Smooth muscle cell (in vitro differentiated cells): ENCODE measurements at regions not wholly inside any gene's neighbourhood (a gene's known extent, or its start where the extent isn't known, plus 50 kb on each side); places are given as distances from the start of the nearest gene placed in this dataset.

ENCODE experiments used
- DNase-seq: peaks from one replicate; lab custom pipeline; 2025; ENCODE audit not compliant: unreplicated experiment; lab: John Stamatoyannopoulos, UW
- H2AFZ ChIP-seq: fragments of 200-600 bp; sonication (generic); 2 replicates; pipeline ENCODE4 v1.6.0; 2016; ENCODE audit warnings: antibody characterized with exemption, low read depth, mild to moderate bottlenecking
- H3F3A ChIP-seq: fragments of 200-600 bp; sonication (generic); 2 replicates; pipeline ENCODE4 v1.6.0; 2017; ENCODE audit warnings: antibody characterized with exemption, low read depth
- H3K27ac ChIP-seq: fragments of 200-600 bp; sonication (generic); 2 replicates; pipeline ENCODE4 v1.5.1; 2016; ENCODE audit warnings: low read depth, mild to moderate bottlenecking
- H3K27me3 ChIP-seq: fragments of 200-600 bp; sonication (generic); 2 replicates; pipeline ENCODE4 v1.6.1; 2016; ENCODE audit warnings: low read depth, mild to moderate bottlenecking
- H3K36me3 ChIP-seq: fragments of 200-600 bp; sonication (generic); 2 replicates; pipeline ENCODE4 v1.5.1; 2016; ENCODE audit warnings: low read depth
- H3K4me1 ChIP-seq: fragments of 200-600 bp; sonication (generic); 2 replicates; pipeline ENCODE4 v1.5.1; 2016; ENCODE audit warnings: low read depth
- H3K4me2 ChIP-seq: fragments of 200-600 bp; sonication (generic); 2 replicates; pipeline ENCODE4 v1.6.0; 2016; ENCODE audit warnings: mild to moderate bottlenecking
- H3K4me3 ChIP-seq: fragments of 200-600 bp; sonication (generic); 2 replicates; pipeline ENCODE4 v1.5.1; 2016; ENCODE audit warnings: mild to moderate bottlenecking
- H3K79me2 ChIP-seq: fragments of 200-600 bp; sonication (generic); 2 replicates; pipeline ENCODE4 v1.6.0; 2016; ENCODE audit warnings: low read depth, mild to moderate bottlenecking
- H3K9ac ChIP-seq: fragments of 200-600 bp; sonication (generic); 2 replicates; pipeline ENCODE4 v1.6.0; 2016; ENCODE audit warnings: low read depth
- H3K9me3 ChIP-seq: fragments of 200-600 bp; sonication (generic); replicated peaks from 2 replicates; pipeline ENCODE4 v1.5.1; 2016; ENCODE audit warnings: low read depth
- H4K20me1 ChIP-seq: fragments of 200-600 bp; sonication (generic); 2 replicates; pipeline ENCODE4 v1.6.0; 2016; ENCODE audit warnings: low read depth
- WGBS: methylation state at CpG from one replicate; pipeline ENCODE4 v1.1.7; 2016; ENCODE audit warnings: low lambda C conversion rate; 5-methylcytosine and 5-hydroxymethylcytosine counted together
- TF ChIP-seq, protein P1 (sequence below): fragments of 200-600 bp; sonication (generic); IDR thresholded peaks from 2 replicates; pipeline ENCODE4 v1.5.1; 2017; ENCODE audit warnings: borderline replicate concordance, mild to moderate bottlenecking, antibody characterized with exemption; ENCODE audit not compliant: insufficient read depth, poor library complexity, severe bottlenecking

DNA sequence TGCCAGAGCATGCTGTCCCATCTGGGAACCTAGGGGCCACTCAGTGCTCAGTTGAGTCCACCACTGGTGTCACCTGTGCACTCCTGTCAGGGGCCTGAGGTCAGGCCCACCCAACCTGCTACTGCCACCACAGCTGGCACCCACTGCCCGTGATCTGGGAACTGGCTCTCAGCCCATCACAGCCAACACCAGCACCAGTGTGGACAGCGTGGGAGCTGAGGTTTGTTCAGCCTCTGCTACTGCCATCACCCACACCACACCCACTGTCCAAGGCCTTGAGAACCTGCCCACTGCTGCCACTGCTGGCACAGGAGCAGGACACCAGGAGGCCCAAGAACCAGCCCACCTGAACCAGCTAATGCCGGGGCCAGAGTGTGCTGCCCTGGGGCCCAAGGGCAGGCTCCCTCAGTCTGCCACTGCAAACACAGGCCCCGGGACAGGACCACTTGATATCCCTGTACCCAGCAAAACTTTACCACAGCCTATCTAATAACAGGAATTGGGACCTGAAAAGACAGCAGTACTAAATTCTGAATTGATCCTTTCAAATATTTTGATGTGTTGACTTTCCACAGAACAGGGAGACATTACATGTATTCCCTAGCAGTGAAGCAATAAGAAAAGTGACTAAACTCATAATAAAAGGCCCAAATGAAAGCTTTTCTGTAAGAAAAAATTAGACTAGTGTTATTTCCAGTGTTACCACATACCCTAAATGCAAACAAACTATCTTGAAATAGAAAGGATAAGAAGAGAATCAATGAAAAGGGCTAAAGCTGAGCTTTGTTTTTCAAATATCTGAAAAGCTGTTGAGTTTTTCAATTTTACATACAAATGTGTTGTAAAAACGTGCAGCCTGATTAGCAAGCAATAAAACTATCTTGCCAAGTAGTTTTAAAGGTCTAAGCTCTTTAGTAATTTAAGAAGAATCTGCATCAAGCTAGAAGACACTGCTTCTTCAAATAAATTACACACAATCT, 640.7 kb downstream of the METTL4 start:
- Histone ChIP-seq H4K20me1 (no peaks in the 10 kb centered on the region), H3K9me3 (no peaks in the 10 kb centered on the region), H3K36me3 (no peaks in the 10 kb centered on the region), H3K27me3 (no peaks in the 10 kb centered on the region), H2AFZ (peak overlapping the region; percentile 26), H3K4me2 (no peak overlapping the region), H3K4me3 (no peak overlapping the region), H3K4me1 (no peaks in the 10 kb centered on the region), H3K79me2 (no peaks in the 10 kb centered on the region), H3F3A (no peaks in the 10 kb centered on the region), H3K27ac (no peak overlapping the region), H3K9ac (no peak overlapping the region)
- TF ChIP-seq, protein P1, sequence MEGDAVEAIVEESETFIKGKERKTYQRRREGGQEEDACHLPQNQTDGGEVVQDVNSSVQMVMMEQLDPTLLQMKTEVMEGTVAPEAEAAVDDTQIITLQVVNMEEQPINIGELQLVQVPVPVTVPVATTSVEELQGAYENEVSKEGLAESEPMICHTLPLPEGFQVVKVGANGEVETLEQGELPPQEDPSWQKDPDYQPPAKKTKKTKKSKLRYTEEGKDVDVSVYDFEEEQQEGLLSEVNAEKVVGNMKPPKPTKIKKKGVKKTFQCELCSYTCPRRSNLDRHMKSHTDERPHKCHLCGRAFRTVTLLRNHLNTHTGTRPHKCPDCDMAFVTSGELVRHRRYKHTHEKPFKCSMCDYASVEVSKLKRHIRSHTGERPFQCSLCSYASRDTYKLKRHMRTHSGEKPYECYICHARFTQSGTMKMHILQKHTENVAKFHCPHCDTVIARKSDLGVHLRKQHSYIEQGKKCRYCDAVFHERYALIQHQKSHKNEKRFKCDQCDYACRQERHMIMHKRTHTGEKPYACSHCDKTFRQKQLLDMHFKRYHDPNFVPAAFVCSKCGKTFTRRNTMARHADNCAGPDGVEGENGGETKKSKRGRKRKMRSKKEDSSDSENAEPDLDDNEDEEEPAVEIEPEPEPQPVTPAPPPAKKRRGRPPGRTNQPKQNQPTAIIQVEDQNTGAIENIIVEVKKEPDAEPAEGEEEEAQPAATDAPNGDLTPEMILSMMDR: no peak
- DNase-seq: no peak
- 78% methylated on average over 5 of the region's 5 CpGs for WGBS

DNA sequence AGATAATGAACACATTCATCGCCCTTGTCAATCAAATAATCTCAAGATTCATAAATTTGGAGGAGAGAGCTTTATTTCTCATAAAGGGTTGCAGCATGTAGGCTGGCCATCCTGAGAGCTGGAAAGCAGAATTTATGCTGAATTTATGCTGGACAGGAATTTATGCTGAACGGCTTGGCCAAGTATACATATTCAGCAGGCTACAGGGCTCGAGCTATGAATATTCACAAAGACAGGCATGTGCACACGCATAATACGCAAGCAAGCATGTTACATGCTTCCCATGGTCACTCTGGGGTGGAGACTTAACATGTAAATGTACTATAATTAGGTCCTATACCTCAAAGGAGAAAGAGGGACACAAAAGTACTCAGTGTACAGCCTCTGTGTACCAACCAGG, 618.8 kb downstream of the METTL4 start:
- Histone ChIP-seq H3F3A (no peaks in the 10 kb centered on the region), H3K9ac (no peak overlapping the region), H3K27me3 (no peaks in the 10 kb centered on the region), H2AFZ (no peak overlapping the region), H3K79me2 (no peaks in the 10 kb centered on the region), H3K4me1 (no peaks in the 10 kb centered on the region), H3K4me2 (no peak overlapping the region), H3K36me3 (no peaks in the 10 kb centered on the region), H4K20me1 (no peaks in the 10 kb centered on the region), H3K27ac (no peak overlapping the region), H3K4me3 (no peak overlapping the region), H3K9me3 (no peaks in the 10 kb centered on the region)
- DNase-seq: no peak
- 94% methylated on average over 5 of the region's 5 CpGs for WGBS
- TF ChIP-seq, protein P1: no peak

DNA sequence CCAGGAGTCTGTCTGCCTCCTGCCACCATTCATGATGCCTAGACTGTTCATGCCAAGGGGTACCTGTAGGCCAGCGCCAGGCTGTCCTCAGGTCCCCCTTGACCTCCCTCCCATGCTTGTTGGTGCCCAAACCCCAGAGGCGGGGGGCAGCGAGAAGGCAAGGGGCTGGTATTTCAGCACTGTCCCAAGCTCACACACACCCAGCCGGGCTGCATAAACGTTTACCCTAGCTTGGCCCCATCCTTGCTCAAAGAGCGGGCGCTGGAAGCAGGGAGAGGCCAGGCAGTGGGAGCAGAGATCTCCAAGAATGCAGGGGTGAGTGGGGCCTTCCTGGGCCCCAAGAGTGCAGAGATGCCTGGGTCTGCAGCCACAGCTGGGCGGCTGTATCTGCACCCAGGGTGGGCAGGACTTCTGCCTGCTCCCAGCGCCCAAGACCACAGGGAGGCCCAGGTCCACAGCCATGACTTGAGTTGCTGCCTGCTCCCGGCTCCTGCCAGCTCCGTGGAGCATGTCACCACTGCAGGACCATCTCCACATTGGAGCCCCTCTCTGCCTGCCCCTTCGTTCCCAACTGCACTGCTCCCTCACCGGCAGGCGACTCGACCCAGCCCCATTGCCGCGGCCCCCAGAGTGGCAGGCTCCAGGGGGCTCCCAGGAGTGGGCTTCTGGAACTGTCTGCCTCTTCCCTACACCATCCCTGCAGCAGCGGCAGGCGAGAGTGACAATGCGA, 616.6 kb downstream of the METTL4 start:
- TF ChIP-seq, protein P1: no peak
- Histone ChIP-seq H3K79me2 (no peaks in the 10 kb centered on the region), H3K9me3 (no peaks in the 10 kb centered on the region), H3K27me3 (no peaks in the 10 kb centered on the region), H3K4me2 (no peak overlapping the region), H3K9ac (no peak overlapping the region), H2AFZ (no peak overlapping the region), H3K4me1 (no peaks in the 10 kb centered on the region), H3K27ac (no peak overlapping the region), H4K20me1 (no peaks in the 10 kb centered on the region), H3K4me3 (no peak overlapping the region), H3K36me3 (no peaks in the 10 kb centered on the region), H3F3A (no peaks in the 10 kb centered on the region)
- no peak for DNase-seq
- WGBS: 92% methylated on average over 20 of the region's 20 CpGs
